Rectal smooth muscle tissue (tissue), 1 donor: ENCODE measurements at regions not wholly inside any gene's neighbourhood (a gene's known extent, or its start where the extent isn't known, plus 50 kb on each side); places are given as distances from the start of the nearest gene placed in this dataset.
A peak's percentile ranks its signal among the peaks of the same experiment; 100 is the strongest.

Experiments used
- H3K27ac ChIP-seq: one replicate; pipeline ENCODE4 v1.7.0; 2013; ENCODE audit warnings: low read depth, low read length, inconsistent platforms
- H3K27me3 ChIP-seq: one replicate; pipeline ENCODE4 v1.7.0; 2013; ENCODE audit warnings: low read length; ENCODE audit not compliant: control insufficient read depth, insufficient read depth
- H3K36me3 ChIP-seq: one replicate; pipeline ENCODE4 v1.7.0; 2013; ENCODE audit warnings: low read length; ENCODE audit not compliant: control insufficient read depth, insufficient read depth
- H3K4me1 ChIP-seq: one replicate; pipeline ENCODE4 v1.7.0; 2013; ENCODE audit warnings: low read length; ENCODE audit not compliant: control insufficient read depth, insufficient read depth
- H3K4me3 ChIP-seq: one replicate; pipeline ENCODE4 v1.7.0; 2013; ENCODE audit warnings: low read length
- H3K9ac ChIP-seq: one replicate; pipeline ENCODE4 v1.7.0; 2013; ENCODE audit warnings: low read length

DNA sequence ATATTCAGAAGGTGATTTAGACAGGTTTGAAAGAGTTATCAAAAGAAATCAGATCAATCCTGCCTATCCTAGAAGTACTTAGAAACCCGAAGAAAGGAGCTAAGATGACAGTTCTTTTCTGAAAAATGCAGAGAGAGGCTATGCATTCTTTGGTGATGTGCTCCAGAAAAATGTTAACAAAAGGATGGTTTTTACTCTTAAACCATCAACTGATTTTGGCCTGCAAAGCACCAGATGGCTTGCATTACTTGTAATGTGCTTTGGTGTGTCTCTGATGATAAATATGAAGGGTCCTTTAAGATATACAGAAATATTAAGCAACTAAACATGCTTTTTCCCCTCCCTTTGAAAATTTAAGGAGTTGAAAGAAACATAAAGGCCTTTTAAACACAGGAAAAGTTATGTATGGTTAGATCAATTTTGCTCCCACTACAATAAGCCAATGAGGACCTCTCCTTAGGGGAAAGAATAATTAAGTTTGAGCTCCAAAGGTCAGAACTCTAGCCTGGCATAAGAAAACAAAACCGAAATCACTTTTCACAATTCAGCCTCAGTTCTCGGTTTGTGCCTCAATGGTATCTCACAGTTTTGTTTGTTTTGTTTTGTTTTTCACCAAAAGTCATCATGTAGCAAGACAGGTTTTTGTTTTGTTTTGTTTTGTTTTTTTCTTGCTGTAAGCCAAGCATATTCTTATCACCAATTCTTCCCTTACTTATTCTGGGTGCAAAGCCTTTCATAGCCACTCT, 302.4 kb upstream of the NT5C1B start:
- H3K4me3 ChIP-seq: no peak overlapping the region
- H3K9ac ChIP-seq: no peak overlapping the region
- no peaks in the 10 kb centered on the region for H3K27me3 ChIP-seq
- no peaks in the 10 kb centered on the region for H3K36me3 ChIP-seq
- peaks cover 16% of the 10 kb centered on the region for H3K4me1 ChIP-seq
- H3K27ac ChIP-seq: no peak overlapping the region

- H3K4me3 ChIP-seq: no peak overlapping the region
- H3K27me3 ChIP-seq: no peaks in the 10 kb centered on the region
- no peak overlapping the region for H3K9ac ChIP-seq
- H3K36me3 ChIP-seq: no peaks in the 10 kb centered on the region
- H3K27ac ChIP-seq: peak overlapping the region; percentile 82
- H3K4me1 ChIP-seq: peaks cover 16% of the 10 kb centered on the region
Measured at GRCh38 chr2:18889565-18890332, 300.4 kb upstream of the NT5C1B start.

- no peaks in the 10 kb centered on the region for H3K36me3 ChIP-seq
- no peaks in the 10 kb centered on the region for H3K27me3 ChIP-seq
- no peak overlapping the region for H3K27ac ChIP-seq
- peaks cover 11% of the 10 kb centered on the region for H3K4me1 ChIP-seq
- H3K9ac ChIP-seq: no peak overlapping the region
- H3K4me3 ChIP-seq: no peak overlapping the region
Measured at GRCh38 chr2:18885457-18885856, 296.1 kb upstream of the NT5C1B start.

DNA sequence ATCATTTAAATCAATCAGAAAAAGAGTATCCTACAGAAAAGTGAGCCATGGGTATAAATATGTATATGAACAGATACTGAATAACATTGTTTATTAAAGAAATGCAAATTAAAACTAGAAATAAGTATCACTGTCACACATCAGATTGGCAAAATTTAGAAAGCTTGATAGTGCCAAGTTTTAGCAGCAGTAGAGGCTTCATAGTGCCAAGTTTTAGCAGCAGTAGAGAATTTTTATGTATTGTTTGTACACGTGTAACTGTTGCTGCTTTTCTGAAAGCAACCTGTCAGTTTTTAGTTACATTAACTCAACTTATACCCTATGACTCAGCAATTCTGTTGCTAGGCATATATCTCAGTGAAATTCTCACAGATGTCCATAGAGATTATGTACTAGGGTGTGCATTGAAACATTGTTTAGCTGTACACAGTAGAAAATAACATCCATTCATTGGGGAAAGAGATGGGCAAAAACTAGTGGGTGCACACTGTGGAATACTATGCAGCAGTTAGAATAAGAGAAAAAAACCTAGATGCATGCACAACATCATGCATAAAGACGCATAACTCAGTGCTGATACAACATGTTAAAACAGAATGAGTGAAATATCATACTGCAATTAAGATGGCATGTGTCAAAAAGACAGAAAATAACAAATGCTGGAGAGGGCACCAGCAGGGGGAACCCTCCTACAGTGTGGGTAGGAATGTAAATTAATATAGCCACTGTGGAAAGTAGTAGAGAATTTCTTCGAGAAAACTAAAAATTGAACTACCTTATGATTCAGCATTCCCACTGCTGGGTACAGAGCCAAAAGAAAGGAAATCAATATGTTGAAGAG, 294.5 kb upstream of the NT5C1B start:
- Histone ChIP-seq H3K9ac (no peak overlapping the region), H3K36me3 (no peaks in the 10 kb centered on the region), H3K4me3 (no peak overlapping the region), H3K27ac (no peak overlapping the region), H3K27me3 (no peaks in the 10 kb centered on the region), H3K4me1 (no peaks in the 10 kb centered on the region)

GRCh38 chr2:18871430-18871829, 282.1 kb upstream of the NT5C1B start:
- Histone ChIP-seq H3K27ac (no peak overlapping the region), H3K27me3 (no peaks in the 10 kb centered on the region), H3K9ac (no peak overlapping the region), H3K4me1 (no peaks in the 10 kb centered on the region), H3K36me3 (no peaks in the 10 kb centered on the region), H3K4me3 (no peak overlapping the region)

- H3K27me3 ChIP-seq: no peaks in the 10 kb centered on the region
- no peaks in the 10 kb centered on the region for H3K4me1 ChIP-seq
- H3K36me3 ChIP-seq: no peaks in the 10 kb centered on the region
- H3K4me3 ChIP-seq: no peak overlapping the region
- H3K9ac ChIP-seq: no peak overlapping the region
- H3K27ac ChIP-seq: no peak overlapping the region
Measured at GRCh38 chr2:18870307-18870706, 280.9 kb upstream of the NT5C1B start.

- no peaks in the 10 kb centered on the region for H3K36me3 ChIP-seq
- no peak overlapping the region for H3K4me3 ChIP-seq
- no peaks in the 10 kb centered on the region for H3K27me3 ChIP-seq
- no peak overlapping the region for H3K9ac ChIP-seq
- H3K27ac ChIP-seq: no peak overlapping the region
- no peaks in the 10 kb centered on the region for H3K4me1 ChIP-seq
Measured at GRCh38 chr2:18861951-18862350, 272.6 kb upstream of the NT5C1B start.

GRCh38 chr2:18860179-18860578, 270.8 kb upstream of the NT5C1B start:
- H3K36me3 ChIP-seq: no peaks in the 10 kb centered on the region
- no peaks in the 10 kb centered on the region for H3K27me3 ChIP-seq
- H3K4me1 ChIP-seq: no peaks in the 10 kb centered on the region
- no peak overlapping the region for H3K9ac ChIP-seq
- H3K27ac ChIP-seq: no peak overlapping the region
- H3K4me3 ChIP-seq: no peak overlapping the region

- no peaks in the 10 kb centered on the region for H3K36me3 ChIP-seq
- H3K27ac ChIP-seq: no peak overlapping the region
- no peaks in the 10 kb centered on the region for H3K4me1 ChIP-seq
- no peaks in the 10 kb centered on the region for H3K27me3 ChIP-seq
- no peak overlapping the region for H3K9ac ChIP-seq
- no peak overlapping the region for H3K4me3 ChIP-seq
Measured at GRCh38 chr2:18856765-18857164, 267.4 kb upstream of the NT5C1B start.

DNA sequence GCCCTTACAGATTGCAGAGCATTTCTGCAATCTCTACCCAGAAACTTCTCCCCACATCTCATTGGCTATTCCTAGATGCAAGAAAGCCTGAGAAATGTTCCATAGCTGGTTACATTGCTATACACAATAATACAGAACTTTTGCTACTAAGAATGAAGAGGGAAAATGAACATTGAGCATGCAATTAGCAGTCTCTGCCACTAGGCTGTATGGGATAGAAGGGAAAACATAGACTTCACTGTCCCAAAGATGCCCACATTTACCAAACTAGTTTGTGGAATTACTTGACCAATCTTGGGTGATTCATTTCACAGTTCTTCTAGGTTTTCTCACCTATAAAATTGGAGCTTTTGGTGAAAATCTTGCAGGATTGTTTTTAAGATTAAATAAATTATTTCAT, 265.7 kb upstream of the NT5C1B start:
- Histone ChIP-seq H3K4me3 (no peak overlapping the region), H3K36me3 (no peaks in the 10 kb centered on the region), H3K4me1 (no peaks in the 10 kb centered on the region), H3K27ac (no peak overlapping the region), H3K9ac (no peak overlapping the region), H3K27me3 (no peaks in the 10 kb centered on the region)

DNA sequence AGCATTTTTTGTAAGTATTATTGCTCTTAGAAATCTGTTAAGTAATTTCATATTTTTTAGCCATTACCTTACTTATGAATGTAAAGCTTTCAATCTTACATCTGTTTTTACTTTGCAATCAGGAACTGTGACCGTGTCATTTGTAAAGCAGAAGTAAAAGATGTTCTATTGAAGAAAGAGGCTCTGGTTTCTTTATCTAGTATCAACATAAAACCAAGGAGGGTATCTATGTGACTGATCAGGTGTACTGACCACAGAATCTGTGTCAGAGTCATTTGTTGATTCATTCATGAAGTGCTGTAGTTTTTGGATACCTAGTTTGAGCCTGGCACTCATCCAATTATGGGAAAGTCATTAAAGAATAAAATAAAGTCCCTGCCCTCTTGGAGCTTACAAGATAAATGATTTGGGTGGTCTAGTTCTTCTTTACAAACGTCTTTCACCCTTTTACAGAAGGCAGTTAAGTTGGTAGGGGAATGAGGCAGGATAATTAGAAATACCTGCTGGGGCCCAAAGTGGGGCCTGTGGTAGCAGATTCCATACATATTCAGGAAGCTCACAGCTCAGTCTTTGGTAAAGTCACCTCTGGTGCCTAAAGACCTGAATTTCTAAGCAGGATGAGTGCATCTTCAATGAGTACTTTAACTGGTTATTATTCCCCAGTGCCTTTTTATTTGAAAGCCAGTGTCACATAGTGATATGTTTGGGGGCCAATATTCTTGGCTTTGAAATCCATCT, 260.6 kb upstream of the NT5C1B start:
- H3K27me3 ChIP-seq: no peaks in the 10 kb centered on the region
- no peak overlapping the region for H3K4me3 ChIP-seq
- H3K4me1 ChIP-seq: no peaks in the 10 kb centered on the region
- no peaks in the 10 kb centered on the region for H3K36me3 ChIP-seq
- H3K27ac ChIP-seq: no peak overlapping the region
- H3K9ac ChIP-seq: no peak overlapping the region

GRCh38 chr2:18848646-18849045, 259.3 kb upstream of the NT5C1B start:
- no peaks in the 10 kb centered on the region for H3K36me3 ChIP-seq
- H3K4me1 ChIP-seq: no peaks in the 10 kb centered on the region
- H3K27me3 ChIP-seq: no peaks in the 10 kb centered on the region
- no peak overlapping the region for H3K4me3 ChIP-seq
- H3K9ac ChIP-seq: no peak overlapping the region
- no peak overlapping the region for H3K27ac ChIP-seq
